ENCODE measurements at regions not wholly inside any gene's neighbourhood (a gene's known extent, or its start where the extent isn't known, plus 50 kb on each side); places are given as distances from the start of the nearest gene placed in this dataset.

DNA sequence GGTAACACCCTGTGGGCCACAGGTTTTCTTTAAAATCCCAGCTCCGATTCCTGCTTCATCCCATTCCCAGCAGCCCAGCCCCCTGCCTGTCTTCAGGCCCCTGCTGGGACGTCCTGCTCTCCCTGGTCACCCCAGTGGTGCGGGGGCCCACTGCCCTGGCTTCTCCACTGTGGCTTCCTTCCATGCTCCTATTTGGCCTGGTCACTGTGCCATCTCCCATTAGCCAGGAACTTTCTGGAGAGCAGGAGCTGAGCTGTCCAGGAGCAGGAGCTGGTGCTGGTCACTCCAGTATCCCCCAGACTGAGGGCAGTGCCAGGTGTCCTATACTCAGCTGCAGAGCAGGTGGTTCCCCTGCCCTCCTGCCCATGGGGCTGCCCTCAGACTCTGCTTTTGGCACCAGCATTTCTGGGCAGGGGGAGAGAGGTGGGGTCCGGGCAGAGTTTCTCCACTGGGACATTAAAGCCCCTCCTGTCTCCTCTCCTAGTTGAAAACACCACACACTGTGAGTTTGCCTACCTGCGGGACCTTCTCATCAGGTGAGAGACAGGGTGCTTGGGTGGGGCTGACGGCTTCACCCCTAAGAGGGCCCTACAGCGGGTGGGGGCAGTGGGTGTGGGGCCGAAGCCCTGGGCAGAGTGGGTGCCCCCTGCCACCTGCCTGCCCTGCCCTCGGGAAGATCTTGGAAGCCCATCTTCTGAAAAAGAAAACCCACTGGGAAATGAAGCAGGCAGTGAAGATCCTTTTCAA is 356.2 kb downstream of the SEC14L1 start:
- H3K9me3 ChIP-seq = no peaks in the 10 kb centered on the region
- no peak overlapping the region for H3K27ac ChIP-seq
- intact Hi-C loops (cut with DNase I) = no loop called here
- H3K4me3 ChIP-seq = no peak overlapping the region
- no peak for DNase-seq (ENCODE audit: extremely low spot score in 2 of 2)
- peaks cover 0 to 31% of the 10 kb centered on the region in 2 donors for H3K36me3 ChIP-seq
- TF ChIP-seq CTCF (IDR thresholded peaks at IDR 0.05) = no peak
- TF ChIP-seq POLR2AphosphoS5 (IDR thresholded peaks at IDR 0.05; ENCODE audit: insufficient read depth in 1 of 2, low read depth in 1 of 2) = no peak
- TF ChIP-seq POLR2A (IDR thresholded peaks at IDR 0.05) = no peak
- no peaks in the 10 kb centered on the region for H3K27me3 ChIP-seq
- peaks cover 10% of the 10 kb centered on the region for H3K4me1 ChIP-seq

DNA sequence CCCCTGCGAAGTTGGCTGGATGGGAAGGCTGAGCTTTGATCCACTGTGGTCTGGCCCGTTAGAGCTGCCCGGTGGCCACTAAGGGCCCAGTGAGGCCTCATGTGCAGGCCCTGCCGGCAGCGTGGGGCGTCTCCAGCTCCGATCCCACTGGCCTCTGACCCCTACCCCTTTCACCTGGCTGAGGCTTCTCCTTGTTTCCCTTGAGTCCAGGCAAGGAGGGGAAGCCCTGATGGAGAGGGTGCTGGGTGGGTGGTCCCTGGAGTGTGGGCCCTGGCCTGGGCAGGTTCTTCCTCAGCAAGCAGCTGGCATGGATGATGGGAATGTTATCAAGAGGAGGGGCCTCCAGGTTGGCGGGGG is 356.8 kb downstream of the SEC14L1 start:
- TF ChIP-seq POLR2AphosphoS5 (IDR thresholded peaks at IDR 0.05; ENCODE audit: insufficient read depth in 1 of 2, low read depth in 1 of 2) (no peak), CTCF (IDR thresholded peaks at IDR 0.05) (no peak), POLR2A (IDR thresholded peaks at IDR 0.05) (no peak)
- no peak for DNase-seq (ENCODE audit: extremely low spot score in 2 of 2)
- Histone ChIP-seq H3K36me3 (peaks cover 0 to 25% of the 10 kb centered on the region in 2 donors), H3K9me3 (no peaks in the 10 kb centered on the region), H3K4me3 (no peak overlapping the region), H3K4me1 (peaks cover 10% of the 10 kb centered on the region), H3K27me3 (no peaks in the 10 kb centered on the region), H3K27ac (no peak overlapping the region)
- intact Hi-C loops (cut with DNase I) = no loop called here

GRCh38 chr17:77498091-77498741 is 357.4 kb downstream of the SEC14L1 start:
- Histone ChIP-seq H3K36me3 (peaks cover 0 to 18% of the 10 kb centered on the region in 2 donors), H3K9me3 (no peaks in the 10 kb centered on the region), H3K27ac (no peak overlapping the region), H3K27me3 (no peaks in the 10 kb centered on the region), H3K4me3 (no peak overlapping the region), H3K4me1 (peaks cover 10% of the 10 kb centered on the region)
- DNase-seq (ENCODE audit: extremely low spot score in 2 of 2) = no peak
- TF ChIP-seq POLR2A (IDR thresholded peaks at IDR 0.05) (no peak), CTCF (IDR thresholded peaks at IDR 0.05) (no peak), POLR2AphosphoS5 (IDR thresholded peaks at IDR 0.05; ENCODE audit: insufficient read depth in 1 of 2, low read depth in 1 of 2) (no peak)
- intact Hi-C loops (cut with DNase I) = no loop called here

DNA sequence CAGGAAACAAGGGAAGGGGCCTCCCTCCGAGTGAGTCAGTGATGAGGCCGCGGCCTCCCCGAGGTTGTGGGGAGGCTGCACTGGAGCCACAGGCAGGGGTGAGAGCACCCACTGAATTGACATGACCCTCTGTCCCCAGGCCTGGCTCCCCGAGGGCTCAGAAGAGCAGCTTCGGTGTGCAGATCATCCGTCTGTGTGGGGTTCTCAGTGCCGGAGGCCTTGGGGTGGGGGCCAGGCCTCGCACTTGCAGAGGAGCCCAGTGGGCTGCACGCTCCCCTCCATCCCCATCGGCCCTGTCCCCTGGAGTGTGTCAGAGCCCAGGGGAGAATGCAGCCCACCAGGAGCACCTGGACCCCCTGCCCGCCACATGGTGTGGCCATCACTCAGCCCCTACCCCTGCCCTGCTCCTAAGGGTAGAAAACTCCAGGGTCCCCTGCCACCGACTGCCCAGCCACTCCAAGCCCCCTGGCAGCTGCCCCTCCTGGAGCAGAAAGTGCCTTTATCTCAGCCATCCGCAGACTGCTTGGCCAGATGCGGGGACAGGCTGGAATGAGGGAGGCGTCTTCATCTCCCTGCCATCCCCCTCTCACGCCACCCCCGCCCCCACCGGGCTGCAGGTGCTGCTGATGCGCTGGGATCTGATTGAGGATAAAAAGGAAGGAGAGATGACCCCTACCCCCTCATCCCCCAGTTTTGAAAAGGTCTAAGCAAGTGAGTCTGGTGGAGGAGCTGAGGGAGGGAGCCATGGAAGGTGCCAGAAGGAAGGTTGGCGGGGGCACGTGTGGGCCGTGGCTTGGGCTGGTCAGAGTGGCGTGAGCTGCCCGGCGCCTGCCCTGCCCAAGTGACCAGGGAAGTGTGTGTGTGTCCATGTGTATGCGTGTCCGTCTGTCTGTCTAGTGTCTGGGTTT is 358.3 kb downstream of the SEC14L1 start:
- Histone ChIP-seq H3K4me3 (no peak overlapping the region), H3K9me3 (no peaks in the 10 kb centered on the region), H3K36me3 (peaks cover 0 to 15% of the 10 kb centered on the region in 2 donors), H3K27ac (no peak overlapping the region), H3K27me3 (no peaks in the 10 kb centered on the region), H3K4me1 (peaks cover 10% of the 10 kb centered on the region)
- TF ChIP-seq CTCF (IDR thresholded peaks at IDR 0.05) (no peak), POLR2A (IDR thresholded peaks at IDR 0.05) (no peak), POLR2AphosphoS5 (IDR thresholded peaks at IDR 0.05; ENCODE audit: insufficient read depth in 1 of 2, low read depth in 1 of 2) (no peak)
- intact Hi-C loops (cut with DNase I) = no loop called here
- no peak for DNase-seq (ENCODE audit: extremely low spot score in 2 of 2)

Measured in vagina (tissue), 2 donors.